ENCODE measurements at regions not wholly inside any gene's neighbourhood (a gene's known extent, or its start where the extent isn't known, plus 50 kb on each side); places are given as distances from the start of the nearest gene placed in this dataset.

DNA sequence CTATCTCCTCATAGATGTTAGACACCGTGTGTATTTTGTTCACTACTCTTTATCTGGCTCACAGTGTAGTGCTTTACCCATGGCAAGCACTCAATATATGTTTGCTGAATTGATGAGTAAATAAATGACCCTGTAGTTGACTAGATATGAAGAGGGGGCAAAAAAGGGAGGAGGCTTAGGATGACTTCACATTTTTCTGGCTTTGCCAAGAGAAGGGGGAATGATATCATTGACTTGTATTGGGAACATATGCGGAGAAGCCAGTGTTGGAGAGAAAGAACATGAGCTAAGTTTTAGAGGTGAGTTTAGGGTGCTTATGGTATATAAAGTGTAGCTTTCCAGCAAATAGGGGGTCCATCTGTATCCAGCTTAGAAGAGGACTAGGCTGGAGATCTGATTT is 145.5 kb downstream of the TENT5C start:
- TF ChIP-seq, protein P1, sequence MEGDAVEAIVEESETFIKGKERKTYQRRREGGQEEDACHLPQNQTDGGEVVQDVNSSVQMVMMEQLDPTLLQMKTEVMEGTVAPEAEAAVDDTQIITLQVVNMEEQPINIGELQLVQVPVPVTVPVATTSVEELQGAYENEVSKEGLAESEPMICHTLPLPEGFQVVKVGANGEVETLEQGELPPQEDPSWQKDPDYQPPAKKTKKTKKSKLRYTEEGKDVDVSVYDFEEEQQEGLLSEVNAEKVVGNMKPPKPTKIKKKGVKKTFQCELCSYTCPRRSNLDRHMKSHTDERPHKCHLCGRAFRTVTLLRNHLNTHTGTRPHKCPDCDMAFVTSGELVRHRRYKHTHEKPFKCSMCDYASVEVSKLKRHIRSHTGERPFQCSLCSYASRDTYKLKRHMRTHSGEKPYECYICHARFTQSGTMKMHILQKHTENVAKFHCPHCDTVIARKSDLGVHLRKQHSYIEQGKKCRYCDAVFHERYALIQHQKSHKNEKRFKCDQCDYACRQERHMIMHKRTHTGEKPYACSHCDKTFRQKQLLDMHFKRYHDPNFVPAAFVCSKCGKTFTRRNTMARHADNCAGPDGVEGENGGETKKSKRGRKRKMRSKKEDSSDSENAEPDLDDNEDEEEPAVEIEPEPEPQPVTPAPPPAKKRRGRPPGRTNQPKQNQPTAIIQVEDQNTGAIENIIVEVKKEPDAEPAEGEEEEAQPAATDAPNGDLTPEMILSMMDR (IDR thresholded peaks at IDR 0.05), result no peak
- no peak for TF ChIP-seq POLR2A (IDR thresholded peaks at IDR 0.05)
